ENCODE measurements at regions not wholly inside any gene's neighbourhood (a gene's known extent, or its start where the extent isn't known, plus 50 kb on each side); places are given as distances from the start of the nearest gene placed in this dataset.

DNA sequence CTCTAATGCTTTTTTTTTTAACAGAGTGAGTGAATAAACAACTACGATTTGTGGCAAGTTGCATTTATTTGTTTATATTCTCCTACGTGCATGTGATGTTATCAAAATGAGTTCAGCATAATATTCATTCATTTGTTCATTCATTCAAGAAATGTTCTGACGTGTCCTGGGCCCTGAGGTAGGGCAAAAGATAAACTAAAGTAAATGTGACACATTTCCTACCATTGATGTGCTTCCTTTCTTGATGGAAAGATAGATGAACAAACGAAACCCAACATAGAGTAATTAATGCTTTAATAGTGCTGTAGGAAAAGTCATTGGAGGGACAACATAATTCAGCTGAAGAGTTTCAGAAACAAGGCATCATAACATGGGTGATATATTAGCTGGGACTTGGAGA lies 261.5 kb upstream of the KCNMB2 start:
- no peak for TF ChIP-seq POLR2A (IDR thresholded peaks at IDR 0.05)
- TF ChIP-seq, protein P1, sequence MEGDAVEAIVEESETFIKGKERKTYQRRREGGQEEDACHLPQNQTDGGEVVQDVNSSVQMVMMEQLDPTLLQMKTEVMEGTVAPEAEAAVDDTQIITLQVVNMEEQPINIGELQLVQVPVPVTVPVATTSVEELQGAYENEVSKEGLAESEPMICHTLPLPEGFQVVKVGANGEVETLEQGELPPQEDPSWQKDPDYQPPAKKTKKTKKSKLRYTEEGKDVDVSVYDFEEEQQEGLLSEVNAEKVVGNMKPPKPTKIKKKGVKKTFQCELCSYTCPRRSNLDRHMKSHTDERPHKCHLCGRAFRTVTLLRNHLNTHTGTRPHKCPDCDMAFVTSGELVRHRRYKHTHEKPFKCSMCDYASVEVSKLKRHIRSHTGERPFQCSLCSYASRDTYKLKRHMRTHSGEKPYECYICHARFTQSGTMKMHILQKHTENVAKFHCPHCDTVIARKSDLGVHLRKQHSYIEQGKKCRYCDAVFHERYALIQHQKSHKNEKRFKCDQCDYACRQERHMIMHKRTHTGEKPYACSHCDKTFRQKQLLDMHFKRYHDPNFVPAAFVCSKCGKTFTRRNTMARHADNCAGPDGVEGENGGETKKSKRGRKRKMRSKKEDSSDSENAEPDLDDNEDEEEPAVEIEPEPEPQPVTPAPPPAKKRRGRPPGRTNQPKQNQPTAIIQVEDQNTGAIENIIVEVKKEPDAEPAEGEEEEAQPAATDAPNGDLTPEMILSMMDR (IDR thresholded peaks at IDR 0.05 in 8 of 11, conservative IDR thresholded peaks at IDR 0.05 in 3 of 11), result no peak

Data from spleen (tissue), 7 donors.